Uterus (tissue), 2 donors: ENCODE measurements at regions not wholly inside any gene's neighbourhood (a gene's known extent, or its start where the extent isn't known, plus 50 kb on each side); places are given as distances from the start of the nearest gene placed in this dataset.

Experiments used
- CTCF ChIP-seq, 4 experiments: fragments of 200-600 bp in 2 of 4; fragments of 450-650 bp in 2 of 4; sonication (generic) in 2 of 4; IDR thresholded peaks; one replicate each; pipeline ENCODE4 v1.5.1; 2016 to 2019; ENCODE audit warnings: antibody characterized with exemption in 4 of 4, mild to moderate bottlenecking in 2 of 4, moderate library complexity in 1 of 4
- POLR2A ChIP-seq, 2 donors: fragments of 450-650 bp; IDR thresholded peaks; one replicate each; pipeline ENCODE4 v1.6.1; 2016; ENCODE audit warnings: antibody characterized with exemption in 2 of 2, mild to moderate bottlenecking in 1 of 2, moderate library complexity in 1 of 2

- TF ChIP-seq CTCF (IDR thresholded peaks at IDR 0.05) (no peak), POLR2A (IDR thresholded peaks at IDR 0.05) (no peak)
Measured at GRCh38 chr2:6326958-6327357, 538.7 kb downstream of the CMPK2 start.
